SK-N-SH treated with all-trans-retinoic acid at 6 μM for 48 hours (cell line): ENCODE measurements at regions not wholly inside any gene's neighbourhood (a gene's known extent, or its start where the extent isn't known, plus 50 kb on each side); places are given as distances from the start of the nearest gene placed in this dataset.

ENCODE experiments used
- BACH2 ChIP-seq: fragments of 250-450 bp; sonication (Bioruptor Pico); IDR thresholded peaks from 2 replicates; pipeline ENCODE4 v1.9.0; 2021; ENCODE audit warnings: mild to moderate bottlenecking, borderline replicate concordance
- CSDC2 ChIP-seq: fragments of 250-450 bp; sonication (Bioruptor Pico); IDR thresholded peaks from 2 replicates; pipeline ENCODE4 v1.5.0; 2020; ENCODE audit warnings: mild to moderate bottlenecking, moderate library complexity
- ESRRG ChIP-seq: fragments of 250-450 bp; sonication (Bioruptor Pico); IDR thresholded peaks from 2 replicates; pipeline ENCODE4 v1.6.1; 2021; ENCODE audit warnings: mild to moderate bottlenecking
- GLIS3 ChIP-seq: fragments of 250-450 bp; sonication (Bioruptor Pico); IDR thresholded peaks from 2 replicates; pipeline ENCODE4 v1.5.0; 2020; ENCODE audit warnings: mild to moderate bottlenecking, moderate library complexity
- OSR1 ChIP-seq: fragments of 250-450 bp; sonication (Bioruptor Pico); IDR thresholded peaks from 2 replicates; pipeline ENCODE4 v1.8.0; 2022; ENCODE audit warnings: moderate library complexity, mild to moderate bottlenecking, inconsistent platforms
- ZFP30 ChIP-seq: fragments of 450-650 bp; formaldehyde crosslinking; IDR thresholded peaks from 2 replicates; pipeline ENCODE4 v1.5.0; 2022; ENCODE audit warnings: mild to moderate bottlenecking, moderate library complexity
- TF ChIP-seq, protein P1 (sequence below): fragments of 250-450 bp; sonication (Bioruptor Pico); IDR thresholded peaks from 2 replicates; pipeline ENCODE4 v1.5.1; 2021; ENCODE audit warnings: mild to moderate bottlenecking, moderate library complexity
- TF ChIP-seq, protein P2 (sequence below): fragments of 250-450 bp; sonication (Bioruptor Pico); IDR thresholded peaks from 2 replicates; pipeline ENCODE4 v1.8.0; 2020; ENCODE audit warnings: mild to moderate bottlenecking, moderate library complexity, borderline replicate concordance
- TF ChIP-seq, protein P3 (sequence below): fragments of 250-450 bp; sonication (Bioruptor Pico); IDR thresholded peaks from 2 replicates; pipeline ENCODE4 v1.5.0; 2020; ENCODE audit warnings: mild to moderate bottlenecking, moderate library complexity
- TF ChIP-seq, protein P4 (sequence below): fragments of 250-450 bp; sonication (Bioruptor Pico); IDR thresholded peaks from 2 replicates; pipeline ENCODE4 v1.5.1; 2020; ENCODE audit warnings: low read depth, mild to moderate bottlenecking, moderate library complexity

DNA sequence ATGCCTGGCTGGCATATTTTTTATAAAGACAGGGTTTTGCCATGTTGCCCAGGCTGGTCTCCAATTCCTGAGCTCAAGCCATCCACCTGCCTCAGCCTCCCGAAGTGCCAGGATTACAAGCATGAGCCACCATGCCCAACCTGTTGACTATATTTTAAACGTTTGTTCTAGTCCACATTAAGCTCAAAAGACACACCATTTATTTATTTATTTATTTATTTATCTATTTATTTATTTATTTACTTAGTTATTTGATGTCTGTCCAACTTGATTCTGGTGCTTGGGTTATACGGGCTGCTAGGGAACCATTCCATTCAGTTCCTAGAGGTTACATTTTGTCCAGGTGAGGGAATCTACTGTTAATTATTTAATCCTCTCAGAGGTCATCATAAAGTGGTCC lies 98.1 kb upstream of the ADGRL4 start:
- TF ChIP-seq, protein P1, sequence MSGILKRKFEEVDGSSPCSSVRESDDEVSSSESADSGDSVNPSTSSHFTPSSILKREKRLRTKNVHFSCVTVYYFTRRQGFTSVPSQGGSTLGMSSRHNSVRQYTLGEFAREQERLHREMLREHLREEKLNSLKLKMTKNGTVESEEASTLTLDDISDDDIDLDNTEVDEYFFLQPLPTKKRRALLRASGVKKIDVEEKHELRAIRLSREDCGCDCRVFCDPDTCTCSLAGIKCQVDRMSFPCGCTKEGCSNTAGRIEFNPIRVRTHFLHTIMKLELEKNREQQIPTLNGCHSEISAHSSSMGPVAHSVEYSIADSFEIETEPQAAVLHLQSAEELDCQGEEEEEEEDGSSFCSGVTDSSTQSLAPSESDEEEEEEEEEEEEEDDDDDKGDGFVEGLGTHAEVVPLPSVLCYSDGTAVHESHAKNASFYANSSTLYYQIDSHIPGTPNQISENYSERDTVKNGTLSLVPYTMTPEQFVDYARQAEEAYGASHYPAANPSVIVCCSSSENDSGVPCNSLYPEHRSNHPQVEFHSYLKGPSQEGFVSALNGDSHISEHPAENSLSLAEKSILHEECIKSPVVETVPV (CRISPR knock-in tag): no peak
- TF ChIP-seq, protein P2, sequence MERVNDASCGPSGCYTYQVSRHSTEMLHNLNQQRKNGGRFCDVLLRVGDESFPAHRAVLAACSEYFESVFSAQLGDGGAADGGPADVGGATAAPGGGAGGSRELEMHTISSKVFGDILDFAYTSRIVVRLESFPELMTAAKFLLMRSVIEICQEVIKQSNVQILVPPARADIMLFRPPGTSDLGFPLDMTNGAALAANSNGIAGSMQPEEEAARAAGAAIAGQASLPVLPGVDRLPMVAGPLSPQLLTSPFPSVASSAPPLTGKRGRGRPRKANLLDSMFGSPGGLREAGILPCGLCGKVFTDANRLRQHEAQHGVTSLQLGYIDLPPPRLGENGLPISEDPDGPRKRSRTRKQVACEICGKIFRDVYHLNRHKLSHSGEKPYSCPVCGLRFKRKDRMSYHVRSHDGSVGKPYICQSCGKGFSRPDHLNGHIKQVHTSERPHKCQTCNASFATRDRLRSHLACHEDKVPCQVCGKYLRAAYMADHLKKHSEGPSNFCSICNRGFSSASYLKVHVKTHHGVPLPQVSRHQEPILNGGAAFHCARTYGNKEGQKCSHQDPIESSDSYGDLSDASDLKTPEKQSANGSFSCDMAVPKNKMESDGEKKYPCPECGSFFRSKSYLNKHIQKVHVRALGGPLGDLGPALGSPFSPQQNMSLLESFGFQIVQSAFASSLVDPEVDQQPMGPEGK (CRISPR knock-in tag): no peak
- TF ChIP-seq BACH2 (CRISPR knock-in tag) (no peak), CSDC2 (no peak), ESRRG (CRISPR knock-in tag) (no peak), GLIS3 (CRISPR knock-in tag) (no peak), OSR1 (no peak), ZFP30 (CRISPR knock-in tag) (no peak)
- TF ChIP-seq, protein P3, sequence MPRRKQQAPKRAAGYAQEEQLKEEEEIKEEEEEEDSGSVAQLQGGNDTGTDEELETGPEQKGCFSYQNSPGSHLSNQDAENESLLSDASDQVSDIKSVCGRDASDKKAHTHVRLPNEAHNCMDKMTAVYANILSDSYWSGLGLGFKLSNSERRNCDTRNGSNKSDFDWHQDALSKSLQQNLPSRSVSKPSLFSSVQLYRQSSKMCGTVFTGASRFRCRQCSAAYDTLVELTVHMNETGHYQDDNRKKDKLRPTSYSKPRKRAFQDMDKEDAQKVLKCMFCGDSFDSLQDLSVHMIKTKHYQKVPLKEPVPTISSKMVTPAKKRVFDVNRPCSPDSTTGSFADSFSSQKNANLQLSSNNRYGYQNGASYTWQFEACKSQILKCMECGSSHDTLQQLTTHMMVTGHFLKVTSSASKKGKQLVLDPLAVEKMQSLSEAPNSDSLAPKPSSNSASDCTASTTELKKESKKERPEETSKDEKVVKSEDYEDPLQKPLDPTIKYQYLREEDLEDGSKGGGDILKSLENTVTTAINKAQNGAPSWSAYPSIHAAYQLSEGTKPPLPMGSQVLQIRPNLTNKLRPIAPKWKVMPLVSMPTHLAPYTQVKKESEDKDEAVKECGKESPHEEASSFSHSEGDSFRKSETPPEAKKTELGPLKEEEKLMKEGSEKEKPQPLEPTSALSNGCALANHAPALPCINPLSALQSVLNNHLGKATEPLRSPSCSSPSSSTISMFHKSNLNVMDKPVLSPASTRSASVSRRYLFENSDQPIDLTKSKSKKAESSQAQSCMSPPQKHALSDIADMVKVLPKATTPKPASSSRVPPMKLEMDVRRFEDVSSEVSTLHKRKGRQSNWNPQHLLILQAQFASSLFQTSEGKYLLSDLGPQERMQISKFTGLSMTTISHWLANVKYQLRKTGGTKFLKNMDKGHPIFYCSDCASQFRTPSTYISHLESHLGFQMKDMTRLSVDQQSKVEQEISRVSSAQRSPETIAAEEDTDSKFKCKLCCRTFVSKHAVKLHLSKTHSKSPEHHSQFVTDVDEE (CRISPR knock-in tag): no peak
- TF ChIP-seq, protein P4, sequence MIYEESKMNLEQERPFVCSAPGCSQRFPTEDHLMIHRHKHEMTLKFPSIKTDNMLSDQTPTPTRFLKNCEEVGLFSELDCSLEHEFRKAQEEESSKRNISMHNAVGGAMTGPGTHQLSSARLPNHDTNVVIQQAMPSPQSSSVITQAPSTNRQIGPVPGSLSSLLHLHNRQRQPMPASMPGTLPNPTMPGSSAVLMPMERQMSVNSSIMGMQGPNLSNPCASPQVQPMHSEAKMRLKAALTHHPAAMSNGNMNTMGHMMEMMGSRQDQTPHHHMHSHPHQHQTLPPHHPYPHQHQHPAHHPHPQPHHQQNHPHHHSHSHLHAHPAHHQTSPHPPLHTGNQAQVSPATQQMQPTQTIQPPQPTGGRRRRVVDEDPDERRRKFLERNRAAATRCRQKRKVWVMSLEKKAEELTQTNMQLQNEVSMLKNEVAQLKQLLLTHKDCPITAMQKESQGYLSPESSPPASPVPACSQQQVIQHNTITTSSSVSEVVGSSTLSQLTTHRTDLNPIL: no peak
